ENCODE measurements at regions not wholly inside any gene's neighbourhood (a gene's known extent, or its start where the extent isn't known, plus 50 kb on each side); places are given as distances from the start of the nearest gene placed in this dataset.

GRCh38 chr2:64785245-64785644 lies 131.5 kb upstream of the SERTAD2 start:
- Histone ChIP-seq H3K4me3 (replicated peaks in 1 of 3; ENCODE audit: insufficient read depth in 1 of 3, low read depth in 1 of 3, low read length in 3 of 3) (no peak overlapping the region), H3K4me1 (ENCODE audit: control insufficient read depth, extremely low read depth, insufficient read depth, low read length) (peaks cover 14% of the 10 kb centered on the region), H2AFZ (ENCODE audit: low read depth, low read length) (no peak overlapping the region), H3K27me3 (ENCODE audit: control insufficient read depth in 2 of 2, insufficient read depth in 2 of 2, low read length in 2 of 2) (no peaks in the 10 kb centered on the region), H3K9me1 (replicated peaks; ENCODE audit: control insufficient read depth, extremely low read depth, insufficient read depth, low read length) (no peaks in the 10 kb centered on the region), H3K27ac (ENCODE audit: insufficient read depth, low read depth, low read length) (no peak overlapping the region), H3K9ac (replicated peaks; ENCODE audit: extremely low read depth, insufficient read depth, low read length) (no peak overlapping the region), H4K20me1 (replicated peaks; ENCODE audit: control insufficient read depth, extremely low read depth, insufficient read depth, low read length) (no peaks in the 10 kb centered on the region), H3K36me3 (ENCODE audit: control insufficient read depth in 2 of 2, extremely low read depth in 1 of 2, insufficient read depth in 2 of 2, low read length in 2 of 2) (no peaks in the 10 kb centered on the region), H3K4me2 (ENCODE audit: insufficient read depth, low read length) (no peak overlapping the region), H3K9me3 (replicated peaks; ENCODE audit: control insufficient read depth, insufficient read depth, low read length) (no peaks in the 10 kb centered on the region), H3K79me2 (ENCODE audit: control insufficient read depth, insufficient read depth, low read length) (no peaks in the 10 kb centered on the region)
- BruUV-seq (replicated peaks) = no TSS peak
- ChIA-PET POLR2A (no interaction called here), CTCF (interaction anchor here (1.4 kb wide), 1 partner anchor 47 kb away, joined by 4 read pairs; no protein-coding TSS in a partner anchor)
- intact Hi-C loops (cut with micrococcal nuclease) = no loop called here
- no peak for FAIRE-seq
- dilution Hi-C loops (cut with MboI; ENCODE audit: extremely low pct_ligation_motif_present, low sequenced_read_pairs) = no loop called here
- no peak for DNase-seq (ENCODE audit: low read depth, low spot score)
- TF ChIP-seq POLR2AphosphoS5 (IDR thresholded peaks at IDR 0.05; ENCODE audit: insufficient read depth, low read depth, low read length) (no peak), MYC (IDR thresholded peaks at IDR 0.05; ENCODE audit: low read depth, low read length) (no peak), JUN (IDR thresholded peaks at IDR 0.05; ENCODE audit: borderline replicate concordance, insufficient read depth, insufficient read length, low read depth) (no peak), POLR2A (IDR thresholded peaks at IDR 0.05; ENCODE audit: low read depth, low read length) (no peak), CTCF (IDR thresholded peaks at IDR 0.05; ENCODE audit: extremely low read depth in 1 of 2, insufficient read depth in 1 of 2, low read depth in 1 of 2, low read length in 2 of 2) (no peak), GATA2 (IDR thresholded peaks at IDR 0.05; ENCODE audit: insufficient read depth, insufficient read length, low read depth, low read length) (no peak), EZH2 (IDR thresholded peaks at IDR 0.05; ENCODE audit: borderline replicate concordance, low read depth, low read length, severe bottlenecking) (no peak), FOS (IDR thresholded peaks at IDR 0.05; ENCODE audit: borderline replicate concordance, insufficient read depth, low read length) (no peak)
- TF ChIP-seq, protein P1, sequence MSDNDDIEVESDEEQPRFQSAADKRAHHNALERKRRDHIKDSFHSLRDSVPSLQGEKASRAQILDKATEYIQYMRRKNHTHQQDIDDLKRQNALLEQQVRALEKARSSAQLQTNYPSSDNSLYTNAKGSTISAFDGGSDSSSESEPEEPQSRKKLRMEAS (IDR thresholded peaks at IDR 0.05; ENCODE audit: insufficient read depth, insufficient read length) = no peak

Data from endothelial cell of umbilical vein (primary cell).